NCI-H1694 treated with DMSO at 0.1 percent for 48 hours (cell line): ENCODE measurements at regions not wholly inside any gene's neighbourhood (a gene's known extent, or its start where the extent isn't known, plus 50 kb on each side); places are given as distances from the start of the nearest gene placed in this dataset.

Source experiments
- DNase-seq: peaks from one replicate; lab custom pipeline; 2025; lab: John Stamatoyannopoulos, UW

DNA sequence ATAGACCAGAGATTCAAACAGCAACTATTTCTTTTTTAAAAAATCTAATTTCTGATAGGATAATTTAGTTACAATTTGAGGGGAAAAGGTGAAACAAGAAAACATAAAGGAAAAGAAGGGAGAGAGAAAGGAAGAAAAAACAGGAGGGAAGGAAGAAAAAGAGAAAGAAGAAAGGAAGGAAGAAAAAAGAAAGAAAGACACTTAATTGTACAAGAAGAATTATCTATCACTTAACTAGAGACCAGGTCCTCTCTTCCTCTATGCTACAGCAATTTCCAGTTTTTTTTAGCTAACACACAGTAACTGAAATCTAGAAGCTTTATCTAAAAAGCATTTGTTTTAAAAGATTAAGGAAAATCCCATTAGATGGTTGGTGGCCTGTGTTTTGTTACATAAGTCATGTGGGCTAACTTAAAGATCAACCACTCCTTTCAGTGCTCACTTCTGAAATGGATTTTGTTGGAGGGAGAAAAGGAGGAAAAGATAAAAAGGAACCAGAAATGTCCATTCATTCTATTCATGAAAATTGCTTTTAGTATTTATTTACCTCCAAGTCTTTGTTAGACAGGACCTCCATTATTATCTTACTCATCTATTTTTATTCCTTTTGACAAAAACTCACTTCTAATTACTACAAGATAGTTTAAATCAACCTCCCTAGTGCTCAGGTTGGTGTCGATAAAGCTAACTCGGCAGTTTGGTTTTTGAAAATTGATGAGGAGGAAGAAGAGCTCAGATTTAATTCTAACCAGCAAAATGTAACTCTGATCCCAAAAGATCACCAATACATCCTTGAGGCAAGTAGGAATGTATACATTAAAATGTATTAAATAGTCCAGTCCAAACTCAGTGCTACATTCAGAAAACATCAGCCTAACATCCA, 251.5 kb upstream of the FN1 start:
- DNase-seq = no peak

DNA sequence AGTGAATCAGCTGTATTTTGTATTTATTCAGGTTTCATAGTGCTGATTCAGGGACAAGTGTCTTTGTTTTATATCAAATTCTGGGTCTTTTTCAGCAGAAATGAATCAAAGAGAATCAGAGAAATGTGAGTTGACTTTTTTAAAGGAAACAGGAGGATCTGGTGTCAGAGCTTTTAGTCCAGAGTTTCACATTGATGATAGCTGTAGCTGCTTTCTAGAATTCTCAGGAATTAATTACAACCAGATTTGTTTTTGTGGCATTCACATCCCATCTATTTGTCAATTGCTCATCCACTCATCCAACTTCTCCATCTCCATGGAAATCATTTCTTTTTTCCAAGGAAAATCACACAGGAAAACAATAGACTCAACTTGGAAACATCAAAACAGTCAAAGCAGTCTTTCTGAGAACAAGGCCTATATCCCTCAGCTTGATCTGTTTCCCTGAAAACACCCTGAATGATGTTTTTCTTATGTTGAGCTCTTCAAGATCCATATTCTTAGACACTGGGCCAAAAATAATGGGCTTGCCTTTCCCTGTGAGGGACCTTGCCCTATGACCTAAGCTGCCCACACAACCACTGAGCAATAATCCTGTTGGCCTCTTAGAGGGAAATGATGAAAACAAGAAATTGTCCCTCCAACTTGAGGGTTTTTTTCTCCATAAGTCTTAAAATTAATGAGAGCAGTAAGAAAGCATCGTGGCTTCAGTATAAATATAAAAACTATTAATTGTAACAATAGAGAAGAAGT, 249.5 kb upstream of the FN1 start:
- no peak for DNase-seq

DNA sequence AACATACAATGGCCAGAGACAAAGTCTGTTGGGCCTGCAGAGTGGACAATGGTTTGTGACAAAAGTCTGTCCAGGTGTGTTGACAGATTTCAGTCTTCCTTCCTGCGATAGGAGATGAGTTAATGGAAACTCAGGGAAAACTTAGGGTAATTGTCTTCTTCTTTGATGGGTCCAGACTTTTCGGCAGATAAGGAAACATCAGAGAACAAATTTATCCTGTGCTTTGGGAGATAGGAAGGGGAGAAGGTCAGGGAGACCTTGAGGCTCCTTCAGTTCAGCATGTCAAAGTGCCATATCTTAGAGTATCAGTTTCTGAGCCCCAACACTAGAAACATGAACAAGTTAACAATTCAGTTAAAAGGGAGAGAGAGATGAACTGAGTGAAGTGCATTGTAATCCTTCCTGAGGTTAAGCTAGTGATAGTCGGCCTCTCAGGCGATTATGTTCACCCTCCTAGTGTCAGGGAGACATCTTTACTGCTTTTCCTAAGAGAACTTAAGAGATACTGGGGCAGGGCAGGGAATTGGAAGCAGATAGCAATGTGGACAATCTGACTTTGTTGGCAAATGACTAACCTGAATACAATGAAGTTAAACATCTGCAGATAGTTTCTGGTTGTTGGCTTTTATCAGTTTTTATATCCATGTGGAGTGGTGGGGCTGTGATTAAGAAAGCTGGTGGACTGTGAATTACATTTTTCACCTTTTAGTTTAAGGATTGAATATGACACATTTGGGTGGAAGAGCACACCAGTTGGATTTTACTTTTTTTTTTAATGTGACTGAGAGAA, 248.8 kb upstream of the FN1 start:
- DNase-seq = no peak

DNA sequence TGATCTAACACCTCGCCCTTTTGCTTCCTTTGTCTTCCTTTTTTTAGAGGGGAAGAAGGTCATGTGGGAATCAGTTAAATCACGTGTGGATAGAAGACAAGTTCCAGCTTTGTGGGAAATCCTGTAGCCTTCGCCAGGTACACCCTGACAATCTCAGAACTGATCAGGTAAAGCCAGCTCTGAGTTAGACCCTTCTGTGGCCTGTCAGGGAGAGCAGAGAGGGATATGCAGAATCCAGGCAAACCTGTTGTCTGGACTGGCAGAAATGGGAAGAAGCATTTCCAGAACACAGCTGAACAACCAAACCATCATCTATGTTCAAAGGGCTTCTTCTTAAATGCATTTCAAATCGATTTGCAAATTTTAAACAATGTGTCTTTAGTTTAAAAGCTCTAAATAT, 247.4 kb upstream of the FN1 start:
- no peak for DNase-seq

DNA sequence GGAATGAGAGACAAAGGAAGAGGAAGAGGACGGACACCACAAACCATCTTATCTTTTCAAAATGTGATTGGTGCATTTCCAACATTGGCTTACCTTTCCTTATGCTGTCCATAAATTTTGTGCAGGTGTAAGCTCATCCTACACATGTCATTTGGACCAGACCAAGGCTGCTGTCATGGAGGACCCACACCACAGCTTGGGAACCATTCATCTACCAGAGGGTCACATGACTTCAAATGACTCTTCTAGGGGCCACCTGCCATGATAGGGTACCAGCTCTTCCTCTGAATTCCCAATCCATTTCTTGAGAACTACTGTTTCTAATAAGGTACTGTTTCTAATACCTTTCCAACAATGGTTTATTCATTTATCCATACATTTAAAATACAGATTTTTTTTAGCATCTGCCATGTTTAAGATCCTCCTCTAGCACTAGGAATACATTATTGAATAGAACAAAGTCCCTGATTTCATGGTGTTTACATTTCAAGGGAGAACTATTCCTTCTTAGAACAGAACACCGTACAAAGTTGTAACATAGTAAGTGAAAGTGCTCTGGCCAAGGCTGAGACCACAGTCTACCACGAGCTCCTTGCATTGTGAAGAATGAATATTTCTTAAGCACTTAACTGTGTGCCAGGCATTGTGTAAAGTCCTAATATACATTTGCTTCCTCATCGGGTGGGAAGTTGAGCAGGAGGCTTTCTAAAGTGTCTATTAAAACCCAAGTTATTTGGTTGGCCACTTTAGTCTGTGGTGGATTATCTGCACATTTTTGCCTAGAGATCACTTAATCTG, 246.1 kb upstream of the FN1 start:
- DNase-seq = no peak

DNA sequence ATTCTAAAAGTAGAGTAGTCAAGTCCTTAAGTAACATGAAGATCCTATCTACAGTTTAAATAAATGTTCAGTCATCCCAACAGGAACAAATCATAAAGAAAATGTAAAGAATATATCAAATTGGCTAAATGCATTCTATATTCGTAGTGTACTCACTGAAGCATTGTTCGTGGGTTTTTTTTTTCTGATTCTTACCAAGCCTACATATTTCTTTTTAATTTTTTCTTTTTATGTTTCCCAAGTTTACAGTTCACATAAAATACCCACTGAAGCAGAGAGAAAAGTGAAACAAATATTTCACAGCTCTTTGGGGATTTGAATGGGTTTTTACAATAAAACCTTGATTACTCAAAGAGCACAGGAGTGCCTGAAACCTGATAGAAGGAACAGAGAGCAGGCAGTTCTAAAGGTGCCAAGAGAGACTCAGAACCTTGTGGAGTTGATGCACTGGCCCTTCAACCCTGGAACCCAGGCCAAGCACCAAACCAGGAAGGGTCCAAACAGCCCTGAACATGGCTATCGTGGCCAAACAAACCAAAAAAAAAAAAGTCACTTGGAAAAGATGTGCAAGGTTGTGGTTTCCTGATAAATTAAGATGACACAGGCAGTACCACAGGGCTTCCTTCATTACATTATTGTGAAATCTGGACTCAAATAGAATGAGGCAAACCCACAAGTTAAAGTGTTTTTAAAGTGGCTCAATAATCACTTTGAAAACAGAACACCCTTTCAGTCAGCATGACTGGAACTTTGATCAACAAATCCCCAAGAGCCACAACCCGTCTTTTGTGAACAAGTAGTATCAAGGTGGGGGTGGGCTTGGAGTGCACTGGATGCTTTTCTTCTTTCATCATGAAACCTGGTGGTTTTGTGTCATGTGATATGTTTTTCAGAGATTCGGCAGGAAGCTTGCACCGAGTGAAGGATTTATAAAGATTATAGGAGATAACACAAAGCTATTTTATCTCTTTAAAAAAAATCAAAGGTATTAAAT, 245.0 kb upstream of the FN1 start:
- DNase-seq = no peak

DNA sequence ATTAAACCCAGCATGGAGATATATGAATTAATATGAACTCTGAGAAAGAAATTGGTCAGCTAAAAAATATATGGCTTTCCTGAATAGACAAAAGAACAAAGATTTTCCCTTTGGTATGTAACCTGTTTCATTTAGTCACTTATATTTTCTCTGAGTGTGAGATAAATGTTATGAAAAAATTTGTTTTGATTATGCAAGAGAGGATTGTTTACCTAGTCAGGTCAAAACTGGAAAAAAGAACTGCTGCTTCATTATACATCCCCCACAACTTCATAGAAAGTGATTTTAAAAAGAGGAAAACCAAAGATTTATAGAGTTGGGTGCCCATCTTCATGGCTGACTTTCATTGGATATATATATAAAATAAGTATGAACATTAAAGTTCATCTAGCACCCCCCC, 242.2 kb upstream of the FN1 start:
- no peak for DNase-seq

DNA sequence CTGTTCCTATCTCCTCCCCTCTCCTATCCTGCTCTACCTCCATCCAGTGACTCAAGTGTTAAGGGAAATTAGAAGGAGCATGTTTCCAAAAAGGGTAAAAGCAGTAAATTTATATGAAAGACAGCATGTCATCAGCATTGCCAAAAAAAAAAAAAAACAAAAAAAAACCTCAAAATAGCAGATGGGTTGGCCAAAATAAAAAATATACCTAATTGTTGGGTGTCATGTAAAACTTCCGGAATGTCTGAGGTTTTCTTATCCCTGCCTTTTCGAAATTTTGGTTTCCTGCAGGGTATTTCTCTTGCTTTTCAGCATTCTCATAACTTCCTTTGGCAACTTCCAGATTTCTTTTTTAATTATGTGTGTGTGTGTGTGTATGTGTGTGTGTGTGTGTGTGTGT, 241.6 kb upstream of the FN1 start:
- no peak for DNase-seq

DNA sequence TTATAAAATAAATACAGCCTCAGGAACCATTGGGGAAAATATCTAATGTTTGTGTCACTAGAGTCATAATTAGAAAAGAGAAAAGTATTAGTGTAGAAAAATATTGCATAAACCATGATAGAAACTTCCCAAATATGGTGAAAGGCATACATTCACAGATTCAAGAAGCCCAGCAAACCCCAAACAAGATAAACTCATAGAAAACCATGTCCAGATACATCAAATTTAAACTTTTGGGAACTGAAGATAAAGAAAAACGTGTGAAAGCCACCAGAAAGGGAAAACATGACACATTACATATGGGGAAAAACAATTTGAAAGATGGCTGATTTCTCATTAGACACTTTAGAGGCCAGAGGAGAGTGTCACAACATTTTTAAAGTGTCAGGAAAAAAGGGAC, 236.5 kb upstream of the FN1 start:
- DNase-seq = no peak

DNA sequence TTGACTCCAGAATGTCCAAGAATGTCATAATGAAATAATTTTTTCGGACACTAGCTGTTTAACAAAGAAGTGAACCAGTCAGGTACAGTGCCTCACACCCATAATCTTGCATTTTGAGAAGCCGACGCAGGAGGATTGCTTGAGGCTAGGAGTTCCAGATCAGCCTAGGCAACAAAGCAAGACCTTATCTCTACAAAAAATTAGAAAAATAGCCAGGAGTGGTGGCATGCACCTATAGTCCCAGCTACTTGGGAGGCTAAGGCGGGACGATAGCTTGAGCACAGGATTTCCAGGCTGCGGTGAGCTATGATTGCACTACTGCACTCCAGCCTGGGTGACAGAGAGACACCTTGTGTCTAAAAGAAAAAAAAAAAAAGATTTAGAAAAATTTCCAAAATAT, 235.8 kb upstream of the FN1 start:
- DNase-seq = no peak

DNA sequence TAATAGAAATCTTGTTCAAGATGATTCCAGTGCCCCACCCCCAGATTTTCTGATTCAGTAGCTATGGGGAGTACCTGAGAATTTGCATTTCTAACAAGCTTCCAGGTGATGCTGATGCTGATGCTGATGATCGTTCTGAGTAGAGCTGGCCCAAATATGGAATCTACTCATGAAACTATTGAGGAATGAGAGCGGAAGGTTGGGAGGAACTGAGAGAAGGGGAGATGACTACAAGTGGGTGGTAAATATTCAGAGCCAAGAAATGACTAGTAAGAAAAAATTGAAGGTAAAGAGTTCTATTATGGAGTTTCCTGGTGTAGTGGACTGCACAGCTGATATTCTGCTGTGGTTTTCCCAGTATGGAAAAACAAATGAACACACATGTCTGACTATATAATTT, 235.4 kb upstream of the FN1 start:
- no peak for DNase-seq

DNA sequence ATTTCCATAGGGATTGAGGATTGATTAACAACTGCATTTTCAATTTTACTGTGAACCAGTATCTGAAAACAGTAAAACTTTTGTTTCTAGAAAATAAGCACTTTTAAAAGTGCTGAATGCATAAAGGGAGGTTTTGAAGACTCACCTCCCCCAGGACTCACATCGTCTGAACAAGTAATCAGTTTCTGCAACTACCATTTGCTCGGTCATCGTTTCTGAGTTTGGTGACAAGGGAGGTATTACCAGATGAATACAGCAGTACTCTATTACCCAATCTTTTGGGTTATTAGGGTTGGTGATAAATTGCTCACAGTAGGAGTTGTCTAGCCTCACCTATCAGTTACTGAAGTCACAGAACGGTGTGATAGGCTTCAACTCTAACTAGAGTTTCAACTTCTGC, 234.5 kb upstream of the FN1 start:
- DNase-seq = no peak

DNA sequence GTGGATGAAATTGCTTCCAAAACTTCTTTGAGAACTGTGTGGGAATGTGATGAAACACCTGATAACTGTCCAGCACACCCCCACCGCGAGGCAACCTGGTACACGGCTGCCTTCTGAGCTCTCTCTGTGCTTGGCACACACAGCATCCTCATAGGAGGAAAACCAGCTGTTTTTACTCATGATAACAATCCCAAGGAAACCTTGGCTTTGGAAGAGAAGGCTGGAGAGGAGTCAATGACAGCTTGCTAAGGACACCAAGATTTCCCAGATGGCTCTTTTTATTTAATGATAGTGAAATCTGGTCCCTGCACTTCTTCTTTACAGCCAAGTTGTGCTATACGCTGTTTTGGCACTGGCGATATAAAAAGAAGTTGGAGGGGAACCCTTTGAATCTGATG, 232.5 kb upstream of the FN1 start:
- DNase-seq = no peak

DNA sequence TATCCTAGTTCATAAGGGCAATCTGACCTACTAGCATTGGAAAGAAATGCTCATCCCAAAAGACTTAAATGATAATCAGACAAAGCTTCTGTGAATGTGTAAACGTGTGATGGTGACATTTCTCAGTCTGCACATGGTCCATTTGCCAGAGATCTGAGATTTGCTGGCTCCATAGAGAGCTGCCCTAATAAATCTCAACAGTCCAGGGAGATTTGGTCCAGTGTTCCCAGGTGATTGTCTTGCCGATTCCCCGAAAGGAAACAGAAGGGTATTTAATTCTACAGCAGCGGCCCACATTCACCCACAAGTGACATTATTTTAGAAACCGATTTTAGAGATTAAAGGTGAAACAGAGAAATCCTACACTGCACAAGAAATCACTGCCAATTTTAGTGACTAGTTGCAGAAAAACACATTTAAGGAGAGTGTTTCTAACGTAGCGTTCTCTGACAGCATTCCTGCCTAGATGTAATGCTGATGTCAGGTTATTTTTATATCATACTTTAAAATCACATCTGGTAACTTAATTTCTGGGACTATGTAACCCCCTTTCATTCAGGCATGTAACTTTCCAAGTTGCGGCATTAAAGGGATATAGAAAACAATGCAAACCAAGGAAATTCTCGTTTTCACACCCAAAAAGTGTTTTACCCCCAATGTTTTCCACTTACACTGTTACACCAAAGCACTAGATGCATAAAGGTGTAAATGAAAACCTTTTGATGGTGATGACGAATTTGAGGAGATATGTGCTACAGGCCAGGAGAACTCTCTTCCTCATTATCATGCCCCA, 231.9 kb upstream of the FN1 start:
- DNase-seq = no peak

DNA sequence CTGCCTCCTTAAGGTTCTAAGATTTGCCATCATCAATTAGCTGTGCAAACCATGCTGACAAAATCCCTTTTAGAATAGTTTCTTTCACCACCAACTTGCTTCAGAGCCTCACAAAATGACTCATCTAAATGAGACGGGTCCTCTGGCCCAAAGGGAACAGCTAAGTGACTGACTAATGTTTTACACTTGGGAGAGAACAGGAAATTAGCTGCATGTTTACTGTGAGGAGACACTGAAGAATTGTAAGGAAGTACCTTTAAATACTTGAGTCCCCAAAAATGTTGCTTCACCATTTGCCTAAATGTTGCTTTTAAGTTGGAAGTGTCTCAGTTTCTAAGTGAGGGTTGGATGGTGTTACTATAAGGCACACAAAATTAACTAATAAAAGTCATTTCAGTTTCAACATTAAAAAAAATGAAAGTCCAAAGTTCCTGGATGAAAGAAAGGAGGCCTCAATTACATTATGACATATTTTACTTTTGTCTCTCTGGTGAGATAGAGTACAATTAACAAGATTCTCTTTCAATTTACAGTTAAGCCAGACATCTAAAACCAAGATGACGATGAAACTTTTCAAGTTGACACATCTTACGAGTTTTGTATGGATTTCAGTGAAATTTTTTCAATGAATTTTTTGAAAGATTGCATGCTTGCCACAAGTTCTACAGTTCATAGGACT, 229.1 kb upstream of the FN1 start:
- DNase-seq = no peak

DNA sequence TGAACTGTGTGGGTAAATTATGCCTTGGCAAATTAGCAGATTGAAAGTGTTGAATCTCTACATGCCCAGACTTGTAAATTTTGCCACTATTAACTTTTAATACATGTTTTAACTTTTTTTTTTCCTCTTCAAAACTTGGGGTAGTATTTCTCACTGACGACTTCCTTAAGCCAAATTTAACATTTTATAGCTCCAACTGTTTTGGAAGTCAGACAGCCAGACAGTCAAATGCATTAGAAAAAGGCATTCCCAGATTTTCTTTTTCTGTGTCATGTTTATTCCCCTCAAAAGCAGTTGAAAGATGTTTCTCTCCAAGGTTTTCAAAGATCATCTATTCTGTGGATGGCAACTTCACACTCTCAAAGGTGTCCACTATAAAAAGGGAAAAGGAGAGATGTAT, 226.8 kb upstream of the FN1 start:
- no peak for DNase-seq

DNA sequence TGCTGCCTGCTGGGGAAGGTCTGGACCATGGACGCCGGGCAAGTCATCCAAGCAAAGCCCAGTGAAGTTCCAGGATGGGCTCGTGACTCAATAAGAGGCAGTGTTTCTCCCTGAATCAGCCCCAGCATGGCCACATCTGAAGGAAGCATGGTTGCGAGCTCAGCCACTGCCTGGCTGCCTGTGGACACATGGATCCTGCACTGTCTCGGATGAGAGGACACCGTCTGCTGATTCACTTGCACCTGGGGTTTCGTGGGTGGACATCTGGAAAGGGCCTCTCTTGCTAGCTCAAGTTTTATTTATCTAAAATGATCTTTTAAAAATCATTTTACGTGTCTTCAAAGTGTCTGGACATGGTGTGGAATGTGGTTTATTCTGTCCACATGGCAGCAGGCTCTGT, 224.8 kb upstream of the FN1 start:
- no peak for DNase-seq

DNA sequence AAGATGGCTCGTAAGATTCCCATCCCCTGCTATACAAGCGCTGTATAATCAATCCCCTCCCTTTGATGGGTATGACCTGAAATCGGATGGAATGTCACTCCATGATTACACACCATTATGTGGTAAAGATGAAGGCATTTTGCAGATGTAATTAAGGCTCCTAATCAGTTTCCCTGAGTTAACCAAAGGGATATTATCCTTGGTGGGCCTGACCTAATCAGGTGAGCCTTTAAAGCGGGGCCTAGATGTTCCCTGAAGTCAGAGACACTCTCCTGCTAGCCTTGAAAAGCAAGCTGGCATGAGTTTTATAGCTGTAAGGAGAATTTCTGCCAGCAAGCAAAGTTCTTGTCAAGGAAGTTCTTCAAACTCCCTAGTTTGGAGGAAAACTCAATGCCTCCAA, 223.8 kb upstream of the FN1 start:
- DNase-seq = no peak

DNA sequence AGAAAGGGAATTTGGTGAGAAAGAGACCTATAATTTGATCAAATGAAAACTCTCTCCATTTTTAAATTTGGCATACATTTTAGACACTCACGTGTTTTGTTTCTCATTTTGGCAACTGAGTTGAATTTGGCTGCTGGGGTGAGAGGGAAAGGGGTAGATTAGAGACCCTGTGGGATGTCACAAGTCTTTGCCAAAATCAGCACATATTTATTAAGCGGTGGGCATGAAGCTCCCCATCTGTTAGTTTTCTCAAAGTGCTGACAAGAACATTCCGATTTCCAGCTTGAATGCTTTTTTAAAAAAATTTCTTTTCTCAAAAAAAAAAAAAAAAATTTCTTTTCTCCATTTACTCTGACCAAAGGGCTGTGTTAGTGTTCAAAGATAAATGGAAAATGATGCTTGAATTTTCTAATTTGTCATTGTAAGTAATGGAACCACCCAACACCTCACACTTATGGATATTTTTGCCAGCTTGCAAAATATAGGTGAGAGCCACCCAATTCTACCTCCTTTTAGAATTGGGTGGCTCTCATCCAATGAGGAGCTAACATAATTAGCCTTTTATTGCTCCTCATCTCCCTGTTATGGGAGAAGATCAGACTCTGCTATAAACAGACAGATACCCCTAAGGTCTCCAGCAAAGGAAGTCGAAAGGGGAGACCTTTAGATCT, 222.9 kb upstream of the FN1 start:
- peak; percentile 54 for DNase-seq
